ENCODE measurements at regions not wholly inside any gene's neighbourhood (a gene's known extent, or its start where the extent isn't known, plus 50 kb on each side); places are given as distances from the start of the nearest gene placed in this dataset.

GRCh38 chr11:95378111-95378510, 147.1 kb upstream of the SESN3 start:
- no peak overlapping the region for H3K27ac Mint-ChIP-seq
- Histone ChIP-seq H4K20me1 (ENCODE audit: control insufficient read depth, insufficient read depth, insufficient read length) (no peaks in the 10 kb centered on the region), H3K23ac (ENCODE audit: insufficient read length, low read depth, low read length) (no peak overlapping the region), H4K91ac (ENCODE audit: insufficient read length, low read depth, low read length) (no peak overlapping the region), H3K4ac (ENCODE audit: low read depth, low read length) (no peak overlapping the region), H3K56ac (ENCODE audit: insufficient read length, low read depth, low read length) (no peak overlapping the region), H2BK15ac (ENCODE audit: low read depth, low read length) (no peak overlapping the region), H2AK5ac (ENCODE audit: insufficient read length, low read length) (no peak overlapping the region), H3K4me2 (ENCODE audit: insufficient read depth, insufficient read length, low read length) (no peak overlapping the region), H3K79me1 (ENCODE audit: insufficient read depth, low read depth, low read length, poor library complexity, severe bottlenecking) (no peaks in the 10 kb centered on the region), H3K79me2 (ENCODE audit: insufficient read depth, low read length) (no peaks in the 10 kb centered on the region), H3K4me1 (ENCODE audit: insufficient read depth, low read length) (peaks cover 5% of the 10 kb centered on the region; the same call in 1 of the 2 replicates), H3K18ac (ENCODE audit: insufficient read length, low read depth, low read length) (no peak overlapping the region), H2BK5ac (ENCODE audit: insufficient read length, low read length) (no peak overlapping the region), H3K27me3 (ENCODE audit: insufficient read depth, low read length) (no peaks in the 10 kb centered on the region), H3K23me2 (ENCODE audit: insufficient read length, low read depth, low read length, poor library complexity, severe bottlenecking) (no peaks in the 10 kb centered on the region), H3K14ac (ENCODE audit: insufficient read depth, low read length) (no peak overlapping the region), H3K9me3 (ENCODE audit: control insufficient read depth, low read depth, low read length) (no peaks in the 10 kb centered on the region), H3T11ph (ENCODE audit: low read length) (no peak overlapping the region), H2AFZ (ENCODE audit: low read length) (no peak overlapping the region), H3K9ac (ENCODE audit: extremely low read depth, insufficient read length, low read length) (no peak overlapping the region), H2BK12ac (ENCODE audit: insufficient read length, low read depth, low read length) (no peak overlapping the region), H4K5ac (ENCODE audit: insufficient read length, low read depth, low read length) (no peak overlapping the region), H2BK20ac (ENCODE audit: low read depth, low read length, poor library complexity, severe bottlenecking) (no peak overlapping the region), H2BK120ac (ENCODE audit: low read depth, low read length, poor library complexity, severe bottlenecking) (no peak overlapping the region), H3K27ac (ENCODE audit: insufficient read length, low read depth, low read length) (no peak overlapping the region), H4K8ac (replicated peaks; ENCODE audit: insufficient read length, low read depth, low read length) (no peak overlapping the region)
- no CpG with 5 or more reads among the region's 2 CpGs for WGBS (ENCODE audit: extremely low coverage, insufficient read length, low lambda C conversion rate)
- no peak for DNase-seq
- no peak for TF ChIP-seq CTCF (conservative IDR thresholded peaks at IDR 0.05)
- no peak overlapping the region for H3K4me3 Mint-ChIP-seq
- H3K9me3 Mint-ChIP-seq: 0 out of 5 replicates have a peak, but pooled peaks cover 0 to 3% of the 10 kb centered on the region in 2 experiments
- no peaks in the 10 kb centered on the region for H3K27me3 Mint-ChIP-seq (ENCODE audit: low read depth)
- no peaks in the 10 kb centered on the region; a peak in 1 of 7 replicates for H3K36me3 Mint-ChIP-seq (ENCODE audit: insufficient read depth in 1 of 3, low read depth in 3 of 3)
- H3K4me1 Mint-ChIP-seq: peaks cover 35 to 40% of the 10 kb centered on the region in 2 experiments
